Nucleus accumbens (tissue), 56 donors: ENCODE measurements at regions not wholly inside any gene's neighbourhood (a gene's known extent, or its start where the extent isn't known, plus 50 kb on each side); places are given as distances from the start of the nearest gene placed in this dataset.

Experiments used
- DNase-seq, 56 donors: peaks; one replicate each; lab custom pipeline; 2025; lab: John Stamatoyannopoulos, UW

- no peak for DNase-seq
Observed at GRCh38 chr3:83729576-83729975, 1229.2 kb upstream of the CADM2 start.

- DNase-seq: no peak
Observed at GRCh38 chr3:83734656-83735055, 1224.1 kb upstream of the CADM2 start.

GRCh38 chr3:83738202-83738601 is 1220.6 kb upstream of the CADM2 start:
- DNase-seq: no peak

- no peak for DNase-seq
Observed at GRCh38 chr3:83740504-83740903, 1218.3 kb upstream of the CADM2 start.

- no peak for DNase-seq
Observed at GRCh38 chr3:83765956-83766355, 1192.8 kb upstream of the CADM2 start.

GRCh38 chr3:83769791-83770663 is 1188.8 kb upstream of the CADM2 start:
- DNase-seq: no peak

GRCh38 chr3:83770664-83771402 is 1188.0 kb upstream of the CADM2 start:
- no peak for DNase-seq

GRCh38 chr3:83802801-83803200 is 1156.0 kb upstream of the CADM2 start:
- DNase-seq: no peak

- no peak for DNase-seq
Observed at GRCh38 chr3:83807511-83807910, 1151.3 kb upstream of the CADM2 start.

GRCh38 chr3:83813176-83813575 is 1145.6 kb upstream of the CADM2 start:
- no peak for DNase-seq

GRCh38 chr3:83816653-83817052 is 1142.1 kb upstream of the CADM2 start:
- DNase-seq: no peak

- DNase-seq: no peak
Observed at GRCh38 chr3:83821506-83821905, 1137.3 kb upstream of the CADM2 start.

GRCh38 chr3:83823095-83823494 is 1135.7 kb upstream of the CADM2 start:
- no peak for DNase-seq

GRCh38 chr3:83835040-83835439 is 1123.7 kb upstream of the CADM2 start:
- DNase-seq: no peak

- no peak for DNase-seq
Observed at GRCh38 chr3:83842511-83842910, 1116.3 kb upstream of the CADM2 start.

GRCh38 chr3:83843716-83844115 is 1115.1 kb upstream of the CADM2 start:
- no peak for DNase-seq

- DNase-seq: no peak
Observed at GRCh38 chr3:83849106-83849730, 1109.6 kb upstream of the CADM2 start.

- no peak for DNase-seq
Observed at GRCh38 chr3:83863380-83863779, 1095.4 kb upstream of the CADM2 start.

- no peak for DNase-seq
Observed at GRCh38 chr3:83868909-83869567, 1089.8 kb upstream of the CADM2 start.

GRCh38 chr3:83873550-83873949 is 1085.2 kb upstream of the CADM2 start:
- DNase-seq: no peak

- DNase-seq: no peak
Observed at GRCh38 chr3:83877910-83878309, 1080.9 kb upstream of the CADM2 start.
